Breast epithelium (tissue), 3 donors: ENCODE measurements at regions not wholly inside any gene's neighbourhood (a gene's known extent, or its start where the extent isn't known, plus 50 kb on each side); places are given as distances from the start of the nearest gene placed in this dataset.

Source experiments
- CTCF ChIP-seq, 3 donors: fragments of 450-650 bp; IDR thresholded peaks; one replicate each; pipeline ENCODE4 v1.5.1; 2016 to 2017; ENCODE audit warnings: antibody characterized with exemption in 3 of 3, mild to moderate bottlenecking in 3 of 3, moderate library complexity in 3 of 3
- POLR2A ChIP-seq: fragments of 450-650 bp; IDR thresholded peaks from one replicate; pipeline ENCODE4 v1.6.1; 2016; ENCODE audit warnings: antibody characterized with exemption, mild to moderate bottlenecking, moderate library complexity
- POLR2AphosphoS5 ChIP-seq, 3 donors: sonication (generic); formaldehyde crosslinking; IDR thresholded peaks; one replicate each; pipeline ENCODE4 v1.6.1; 2017; ENCODE audit warnings: antibody characterized with exemption in 3 of 3

GRCh38 chr11:39910087-39910486, 1549.4 kb downstream of the LRRC4C start:
- TF ChIP-seq CTCF (IDR thresholded peaks at IDR 0.05) = no peak
- TF ChIP-seq POLR2A = no peak
- TF ChIP-seq POLR2AphosphoS5 (IDR thresholded peaks at IDR 0.05) = no peak
